ENCODE measurements at regions not wholly inside any gene's neighbourhood (a gene's known extent, or its start where the extent isn't known, plus 50 kb on each side); places are given as distances from the start of the nearest gene placed in this dataset.

- TF ChIP-seq EZH2 (IDR thresholded peaks at IDR 0.05) = no peak
- no peak for TF ChIP-seq REST (IDR thresholded peaks at IDR 0.05; ENCODE audit: low read depth)
These were observed 372.1 kb upstream of the PBX1 start (continued) for GRCh38 chr1:164186881-164187280.

- no peak overlapping the region for H2AFZ ChIP-seq (ENCODE audit: low read depth, low read length, poor library complexity, severe bottlenecking)
- H3K4me2 ChIP-seq (ENCODE audit: low read length) = no peak overlapping the region
- ATAC-seq (no peak), DNase-seq (ENCODE audit: low read depth, low spot score) (no peak)
- no peak overlapping the region for H3K9ac ChIP-seq (ENCODE audit: low read length)
- no peaks in the 10 kb centered on the region for H3K27me3 ChIP-seq (ENCODE audit: insufficient read depth, low read length)
- no peak overlapping the region for H3K27ac ChIP-seq (ENCODE audit: low read depth, low read length)
- intact Hi-C loops (cut with micrococcal nuclease) = no loop called here
- no TSS peak for BruUV-seq (replicated peaks)
- no peaks in the 10 kb centered on the region for H3K36me3 ChIP-seq (ENCODE audit: control insufficient read depth in 1 of 2, insufficient read depth in 2 of 2, low read length in 2 of 2)
- no peaks in the 10 kb centered on the region for H3K9me2 ChIP-seq (ENCODE audit: insufficient read depth)
- TF ChIP-seq ELF1 (IDR thresholded peaks at IDR 0.05; ENCODE audit: borderline replicate concordance, low read depth) = no peak
- peak; percentile 20 for TF ChIP-seq TCF7L2 (IDR thresholded peaks at IDR 0.05; ENCODE audit: borderline replicate concordance, extremely low read depth, insufficient read depth, insufficient read length)
- no peak for TF ChIP-seq SP1 (IDR thresholded peaks at IDR 0.05; ENCODE audit: low read depth)
- TF ChIP-seq JUND (IDR thresholded peaks at IDR 0.05) = no peak
- ChIA-PET CTCF (no interaction called here), RAD21 (ENCODE audit: low non-redundant PET in 1 of 2, low total read pairs in 2 of 2, uncharacterized antibody in 2 of 2, unreplicated experiment in 2 of 2) (no interaction called here), POLR2A (no interaction called here)
- no peaks in the 10 kb centered on the region for H4K20me1 ChIP-seq (ENCODE audit: insufficient read depth)
- H3K4me1 ChIP-seq (ENCODE audit: control insufficient read depth in 1 of 2, insufficient read depth in 2 of 2, low read length in 2 of 2) = no peaks in the 10 kb centered on the region
- no peaks in the 10 kb centered on the region for H3K9me3 ChIP-seq (ENCODE audit: control insufficient read depth in 1 of 2, insufficient read depth in 1 of 2, low read depth in 1 of 2, low read length in 2 of 2)
- H3K79me2 ChIP-seq (ENCODE audit: insufficient read depth, low read length) = no peaks in the 10 kb centered on the region
- no peak overlapping the region for H3K4me3 ChIP-seq (replicated peaks in 1 of 2; ENCODE audit: low read depth in 1 of 2, low read length in 2 of 2)
These were observed 370.5 kb upstream of the PBX1 start for GRCh38 chr1:164188497-164188896.

All from HCT116 (cell line).